HCT116 (cell line): ENCODE measurements at regions not wholly inside any gene's neighbourhood (a gene's known extent, or its start where the extent isn't known, plus 50 kb on each side); places are given as distances from the start of the nearest gene placed in this dataset.

Source experiments
- CTCF ChIP-seq, 3 experiments: fragments of 200-600 bp in 1 of 3; sonication (generic) in 1 of 3; IDR thresholded peaks in 2 of 3; conservative IDR thresholded peaks in 1 of 3; 2 replicates each; pipeline ENCODE4 v1.5.1; 2012 to 2017; ENCODE audit warnings: low read depth in 2 of 3, low read length in 2 of 3, antibody characterized with exemption in 1 of 3, borderline replicate concordance in 1 of 3, control low read depth in 1 of 3, mild to moderate bottlenecking in 1 of 3, mixed read lengths in 1 of 3, mixed run types in 1 of 3, moderate library complexity in 1 of 3; ENCODE audit not compliant: insufficient read depth in 1 of 3
- EZH2 ChIP-seq: fragments of 200-600 bp; sonication (generic); IDR thresholded peaks from 2 replicates; pipeline ENCODE4 v1.6.1; 2017; ENCODE audit warnings: antibody characterized with exemption, mixed run types
- POLR2AphosphoS5 ChIP-seq: IDR thresholded peaks from 2 replicates; pipeline ENCODE4 v1.6.1; 2011; ENCODE audit warnings: mild to moderate bottlenecking, low read depth, low read length, moderate library complexity
- ZNF274 ChIP-seq: fragments of 200-500 bp; sonication (Bioruptor generic); IDR thresholded peaks from 2 replicates; pipeline ENCODE4 v1.6.1; 2014; ENCODE audit warnings: mild to moderate bottlenecking, low read depth, low read length, inconsistent platforms

GRCh38 chr14:98114122-98114895, 1157.7 kb downstream of the BCL11B start:
- TF ChIP-seq CTCF (IDR thresholded peaks at IDR 0.05 in 2 of 3, conservative IDR thresholded peaks at IDR 0.05 in 1 of 3; ENCODE audit: borderline replicate concordance in 1 of 3, insufficient read depth in 1 of 3, low read depth in 2 of 3, low read length in 2 of 3), result no peak
- no peak for TF ChIP-seq ZNF274
- no peak for TF ChIP-seq EZH2
- no peak for TF ChIP-seq POLR2AphosphoS5
